Inferior parietal cortex (tissue), 1 donor: ENCODE measurements at regions not wholly inside any gene's neighbourhood (a gene's known extent, or its start where the extent isn't known, plus 50 kb on each side); places are given as distances from the start of the nearest gene placed in this dataset.

ENCODE experiments used
- DNase-seq: peaks from one replicate; pipeline ENCODE4 v3.0.0-alpha.2; 2016; ENCODE audit errors: extremely low spot score

DNA sequence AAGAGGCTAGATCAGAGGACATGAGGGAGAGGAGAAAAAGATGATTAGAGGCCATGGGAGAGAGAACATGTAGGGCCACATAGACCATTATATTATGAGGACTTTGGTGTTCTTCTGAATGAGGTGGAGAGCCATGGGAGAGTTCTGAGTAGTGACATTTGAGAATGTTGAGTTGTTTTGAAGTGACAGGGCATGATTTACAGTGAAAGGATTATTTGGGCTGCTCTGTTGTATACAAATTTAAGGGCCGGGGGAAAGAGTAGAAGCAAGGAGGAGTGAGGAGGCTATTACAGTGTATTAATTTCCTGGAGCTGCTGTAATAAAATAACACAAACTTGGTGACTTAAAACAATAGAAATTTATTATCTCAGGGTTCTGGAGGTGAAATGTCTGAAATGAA, 102.5 kb upstream of the RGS4 start:
- no peak for DNase-seq

DNA sequence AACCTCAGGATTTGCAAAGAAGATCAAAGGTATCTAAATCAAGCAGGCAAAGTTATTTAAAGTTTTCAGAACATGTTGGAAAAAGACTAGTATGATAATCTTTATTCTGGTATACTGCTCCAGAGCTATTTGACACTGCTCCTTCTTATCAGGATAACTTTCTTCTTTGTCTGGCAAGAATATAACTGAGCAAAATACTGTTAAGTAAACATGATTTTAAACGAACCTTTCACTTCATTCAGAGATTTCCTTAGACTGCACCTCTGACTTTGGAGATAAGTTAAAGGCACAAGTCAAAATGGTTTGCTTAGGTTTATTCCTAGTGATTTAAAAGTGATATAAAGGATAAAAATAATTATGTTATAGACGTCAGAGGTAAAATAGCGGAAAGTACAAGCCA, 103.9 kb upstream of the CCDC190 start:
- DNase-seq = no peak

DNA sequence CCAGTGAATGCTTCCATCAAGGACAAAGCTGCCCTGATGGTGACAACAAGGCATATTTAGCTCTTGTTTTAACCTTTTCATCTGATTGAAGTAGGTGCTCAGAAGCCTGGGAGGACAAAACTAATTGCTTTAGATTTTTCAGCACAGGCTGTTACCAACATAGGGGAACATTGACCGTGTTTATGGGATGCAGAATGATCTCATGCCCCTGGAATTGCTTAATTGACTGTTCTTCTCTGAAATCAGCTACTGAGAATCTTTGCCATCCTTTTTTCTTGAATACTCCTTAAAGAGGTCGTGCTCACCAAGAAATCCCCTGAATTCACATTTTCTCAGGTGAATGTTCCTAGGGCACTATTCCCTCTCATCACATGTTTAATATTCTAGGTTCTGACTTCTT, 95.9 kb upstream of the CCDC190 start:
- no peak for DNase-seq

DNA sequence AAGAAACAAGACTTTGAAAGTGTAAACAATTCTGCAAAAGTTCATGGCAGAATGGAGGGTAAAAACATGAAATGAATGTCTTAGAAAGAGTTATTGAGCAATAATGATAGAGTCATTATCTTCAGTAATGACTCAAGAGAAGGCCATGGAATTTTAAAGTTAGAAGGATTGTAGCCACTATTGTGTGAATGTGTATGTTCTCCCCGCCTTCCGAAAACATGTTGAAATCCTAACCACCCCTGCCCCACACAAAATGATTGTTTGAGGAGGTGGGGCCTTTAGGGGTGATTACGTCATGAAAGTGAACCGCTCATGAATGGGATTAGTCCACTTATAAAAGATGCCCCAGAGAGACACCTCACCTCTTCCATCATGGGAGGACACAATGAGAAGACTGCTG, 93.8 kb upstream of the CCDC190 start:
- DNase-seq = no peak

DNA sequence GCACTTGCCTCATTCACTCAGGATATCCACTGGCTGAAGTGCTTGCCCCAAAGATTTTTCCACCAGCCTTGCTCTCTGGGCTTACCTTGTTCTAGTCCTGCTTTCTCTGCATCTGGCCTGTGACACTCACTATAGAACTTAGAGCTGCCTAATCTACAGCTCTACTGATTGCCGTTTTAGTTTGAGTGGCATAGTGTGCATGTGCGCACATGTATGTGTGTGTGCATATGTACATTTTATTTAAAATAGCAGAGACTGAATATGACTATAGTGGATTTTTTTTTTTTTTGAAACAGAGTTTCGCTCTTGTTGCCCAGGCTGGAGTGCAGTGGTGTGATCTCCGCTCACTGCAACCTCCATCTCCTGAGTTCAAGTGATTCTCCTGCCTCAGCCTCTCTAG, 92.0 kb upstream of the CCDC190 start:
- no peak for DNase-seq

DNA sequence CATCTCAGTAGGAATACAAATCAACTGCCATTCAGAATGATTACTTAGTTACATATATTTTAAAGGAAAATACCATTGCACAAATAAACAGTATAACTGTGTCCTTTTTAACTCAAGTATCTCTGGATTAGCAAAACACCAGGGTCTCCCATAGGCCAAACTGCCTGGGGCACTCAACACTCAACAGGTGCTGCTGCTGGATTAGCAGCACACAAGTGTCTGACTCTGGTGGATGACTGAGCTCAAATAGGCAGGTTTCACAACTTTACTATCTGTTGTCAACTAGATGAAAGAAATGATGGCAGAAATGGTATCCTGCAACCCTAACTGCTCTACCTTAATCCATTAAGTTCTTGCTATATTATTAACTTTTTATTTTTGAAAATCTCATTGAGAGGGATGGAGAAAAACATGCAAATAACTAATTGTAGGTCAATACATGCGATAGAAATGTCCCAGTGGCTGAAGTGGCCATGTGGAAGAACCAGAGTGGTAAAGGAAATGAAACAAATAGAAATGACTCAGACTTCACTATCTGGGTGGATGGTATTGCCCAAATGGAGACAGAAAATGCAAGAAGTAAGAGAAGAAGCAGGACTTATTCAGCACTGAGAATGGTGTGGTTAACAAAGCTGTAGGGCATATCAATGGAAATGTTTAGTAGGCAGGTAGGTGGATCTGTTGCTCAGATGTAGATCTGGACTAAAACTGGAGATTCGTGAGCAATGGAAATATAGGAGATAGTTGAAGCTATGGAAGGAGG, 90.8 kb upstream of the CCDC190 start:
- no peak for DNase-seq

DNA sequence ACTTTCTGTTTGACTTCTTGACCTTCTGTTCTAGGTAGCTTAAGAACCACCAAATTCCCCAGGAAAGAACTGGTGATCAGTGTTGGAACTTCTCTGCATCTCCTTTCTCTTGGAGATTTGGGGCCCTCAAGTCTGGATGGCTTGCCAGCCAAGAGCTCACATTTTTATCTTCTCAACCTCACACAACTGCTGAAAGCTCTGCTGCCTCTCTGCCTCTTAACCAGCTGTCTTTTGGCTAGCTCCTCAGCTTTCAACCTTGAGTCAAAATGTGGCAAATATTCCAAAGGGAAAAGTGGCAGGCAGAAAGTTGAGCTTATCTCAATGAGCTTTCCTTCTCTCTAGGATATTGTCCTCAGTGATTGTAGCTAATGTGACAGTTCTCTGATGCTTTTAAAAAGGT, 89.2 kb upstream of the CCDC190 start:
- peak; percentile 15 for DNase-seq

DNA sequence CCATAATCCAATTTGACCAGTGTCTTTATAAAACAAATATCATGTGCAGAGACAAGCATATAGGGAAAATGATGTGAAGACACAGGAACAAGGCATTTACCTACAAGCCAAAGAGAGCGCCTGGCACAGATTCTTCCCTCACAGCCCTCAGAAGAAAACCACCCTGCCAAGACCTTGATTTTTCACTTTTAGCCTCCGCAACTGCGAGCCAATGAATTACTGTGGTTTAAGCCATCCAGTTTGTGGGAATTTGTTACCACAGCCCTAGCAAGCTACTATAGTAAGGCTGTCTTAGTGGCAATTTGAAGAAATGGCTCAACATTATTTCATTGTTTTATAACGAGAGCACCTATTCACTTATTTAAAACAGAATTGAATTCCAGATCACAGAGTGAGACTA, 85.7 kb upstream of the CCDC190 start:
- no peak for DNase-seq

DNA sequence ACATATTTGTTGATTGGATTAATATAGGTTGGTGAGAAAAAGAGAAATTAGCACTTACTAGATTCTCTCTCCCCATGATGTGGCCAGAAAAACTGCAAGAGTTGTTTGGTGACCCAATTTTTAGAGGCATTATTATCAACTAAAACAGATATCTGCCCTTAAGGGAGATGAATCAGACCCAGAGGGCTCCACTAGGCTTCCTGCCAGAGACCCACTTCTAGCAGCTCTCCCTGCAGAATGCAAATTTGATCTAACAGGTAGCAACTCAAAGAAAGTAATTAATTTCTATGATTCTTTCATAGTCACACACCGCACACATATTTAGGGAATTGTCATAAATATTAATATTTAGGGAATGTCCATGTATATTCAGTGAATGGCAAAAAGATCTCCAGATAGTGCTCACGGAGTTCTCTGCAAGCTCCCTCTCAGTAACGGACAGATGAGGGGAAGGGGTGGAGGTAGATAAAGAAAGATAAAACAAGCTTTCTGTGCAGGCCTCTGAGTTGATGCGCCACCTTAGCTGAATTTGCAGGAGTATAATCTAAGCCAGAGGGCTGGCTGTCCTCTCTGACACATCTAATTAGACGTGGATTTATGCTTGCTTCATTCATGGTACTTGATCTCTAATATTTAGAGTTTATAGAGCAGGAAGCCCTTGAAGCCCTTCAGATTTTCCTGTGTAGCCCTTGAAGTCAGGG, 84.1 kb upstream of the CCDC190 start:
- no peak for DNase-seq

DNA sequence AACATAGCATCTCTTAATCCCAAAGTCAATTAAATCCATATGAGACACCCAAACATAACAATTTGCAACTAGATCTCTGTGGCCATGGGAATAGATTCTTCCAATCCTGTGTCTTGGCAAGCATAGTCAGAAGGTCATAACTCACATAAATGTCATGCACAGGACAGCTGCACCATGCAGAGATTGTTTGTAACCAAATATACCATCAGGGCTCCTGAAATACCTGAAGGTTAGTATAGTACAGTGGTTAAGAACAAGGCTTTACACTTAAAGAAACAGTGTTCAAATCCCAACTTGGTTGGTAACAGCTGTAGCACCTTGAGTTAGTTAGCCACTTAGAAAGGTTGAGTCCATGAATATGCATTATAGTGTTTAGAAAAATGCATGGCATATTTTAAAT, 82.6 kb upstream of the CCDC190 start:
- DNase-seq = no peak

DNA sequence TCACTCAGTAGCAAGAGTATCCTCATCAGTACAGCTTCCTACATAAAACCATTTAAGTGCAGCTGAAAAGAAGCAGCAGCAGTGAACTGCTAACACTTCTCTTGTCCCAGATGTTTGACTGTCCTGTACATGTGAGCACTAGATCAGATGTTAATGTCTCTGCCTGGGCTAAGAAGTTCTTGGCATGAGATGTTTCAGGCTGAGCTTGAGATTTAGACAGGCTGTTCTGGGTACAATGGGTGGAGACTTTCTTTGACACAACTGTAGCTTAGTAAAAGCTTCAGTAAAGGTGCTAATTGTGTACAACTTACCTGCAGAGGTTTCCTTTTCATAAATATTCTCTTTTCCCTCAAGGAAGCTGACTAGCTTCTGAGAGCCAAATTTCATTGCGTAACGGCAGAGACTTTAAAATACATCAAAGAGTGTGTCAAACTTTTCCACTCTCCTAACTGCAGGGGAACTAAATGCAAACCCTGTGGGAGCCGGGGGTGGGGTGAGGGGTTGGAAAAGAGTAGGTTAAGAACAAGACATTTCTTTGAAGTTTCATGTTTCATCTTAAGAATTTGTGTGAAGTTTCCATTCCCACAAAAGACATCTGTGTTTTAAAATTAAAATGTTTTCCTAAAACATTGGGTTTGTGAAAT, 82.1 kb upstream of the CCDC190 start:
- peak; percentile 39 for DNase-seq

DNA sequence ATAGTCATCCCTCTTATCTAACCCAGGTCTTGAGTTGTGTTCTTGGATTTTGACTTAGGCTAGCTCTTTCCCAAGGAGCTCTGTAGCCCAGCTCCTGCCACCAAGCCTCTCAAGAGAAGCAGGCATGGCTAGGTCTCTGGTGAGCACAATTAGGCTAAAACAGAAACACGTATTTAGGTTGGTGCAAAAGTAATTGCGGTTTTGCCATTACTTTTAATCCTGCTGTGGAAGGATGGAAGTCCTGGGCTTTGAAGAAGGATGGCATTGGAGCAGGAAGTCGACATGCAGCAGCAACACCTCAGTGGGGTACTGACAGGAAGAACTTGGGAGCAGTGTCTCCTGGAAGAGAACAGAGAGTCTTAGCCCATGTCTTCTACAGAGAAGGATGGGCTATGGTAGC, 80.0 kb upstream of the CCDC190 start:
- DNase-seq = no peak

DNA sequence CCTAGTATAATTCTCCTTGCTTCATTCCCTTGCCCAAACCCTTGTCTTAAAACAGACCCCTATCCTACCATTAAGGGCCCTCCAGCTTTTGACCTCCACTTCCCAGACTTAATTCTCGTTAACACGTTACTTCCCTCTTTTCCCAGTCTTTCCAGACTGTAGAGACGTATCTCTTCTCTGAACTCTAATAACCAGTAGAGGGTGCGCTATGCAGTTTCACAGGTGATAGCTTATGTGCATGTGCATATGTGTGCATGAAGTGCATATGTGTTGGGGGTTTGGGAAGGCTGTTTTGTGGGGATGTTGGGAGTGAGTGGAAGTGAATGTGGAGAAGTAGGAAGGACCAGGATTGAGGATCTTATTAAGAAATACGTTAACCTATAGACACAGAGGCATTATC, 78.1 kb upstream of the CCDC190 start:
- DNase-seq = no peak

DNA sequence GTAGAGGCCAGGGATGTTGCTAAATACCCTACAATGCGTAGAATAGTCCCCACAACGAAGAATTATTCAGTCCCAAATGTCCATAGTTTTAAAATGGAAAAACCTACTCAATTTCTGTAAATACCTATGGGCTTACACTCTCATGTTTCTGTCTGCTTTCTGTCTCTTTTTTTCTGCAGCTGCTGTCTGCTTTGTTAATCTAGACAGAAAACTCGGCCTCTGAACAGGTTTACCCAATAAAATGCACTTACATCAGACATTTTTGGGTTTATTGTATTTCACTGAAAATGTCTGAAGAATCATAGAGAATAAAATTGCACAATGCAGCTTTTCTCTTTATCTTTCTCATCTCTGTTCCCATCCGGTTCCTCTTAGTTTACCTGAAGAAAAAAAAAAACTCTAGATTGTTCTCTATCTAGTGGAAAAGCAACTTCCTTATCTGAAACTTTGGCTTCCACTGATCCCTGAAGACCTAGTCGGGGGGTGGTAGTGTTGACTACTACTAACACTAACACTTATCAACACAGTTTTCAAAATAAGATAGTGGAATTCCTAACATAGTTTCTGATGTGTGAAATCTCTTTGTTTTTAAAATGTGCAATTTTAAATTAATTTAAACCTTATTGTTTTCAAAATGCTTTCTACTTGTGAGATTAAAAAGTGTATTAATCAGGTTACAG, 76.9 kb upstream of the CCDC190 start:
- DNase-seq = no peak

DNA sequence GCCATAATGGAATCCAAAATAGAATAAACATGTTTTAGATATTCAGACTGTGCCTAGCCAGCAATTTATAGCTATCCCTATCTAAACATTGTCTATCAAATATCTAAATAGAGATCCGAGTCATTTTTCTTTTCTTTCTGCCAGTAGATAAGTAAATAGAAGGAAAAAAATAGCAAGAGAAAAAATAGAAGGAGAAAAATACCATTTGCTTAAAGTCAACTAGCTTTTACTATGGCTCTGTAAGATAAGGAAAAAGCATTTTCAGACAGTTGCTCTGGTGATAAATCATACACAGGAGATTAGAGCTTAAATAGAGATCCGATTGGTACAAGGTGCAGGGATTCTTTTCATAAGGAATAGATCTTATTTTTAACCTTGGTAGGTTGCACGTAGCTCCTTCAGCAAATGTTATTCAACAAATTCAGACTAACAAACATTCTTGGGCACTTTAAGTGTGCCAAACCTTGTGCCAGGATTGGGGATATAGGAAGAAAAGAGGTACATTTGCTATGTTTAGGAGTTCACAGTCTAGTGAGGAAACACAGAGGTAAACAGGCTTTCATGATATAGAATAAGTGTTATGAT, 70.1 kb upstream of the CCDC190 start:
- DNase-seq = peak; percentile 25

DNA sequence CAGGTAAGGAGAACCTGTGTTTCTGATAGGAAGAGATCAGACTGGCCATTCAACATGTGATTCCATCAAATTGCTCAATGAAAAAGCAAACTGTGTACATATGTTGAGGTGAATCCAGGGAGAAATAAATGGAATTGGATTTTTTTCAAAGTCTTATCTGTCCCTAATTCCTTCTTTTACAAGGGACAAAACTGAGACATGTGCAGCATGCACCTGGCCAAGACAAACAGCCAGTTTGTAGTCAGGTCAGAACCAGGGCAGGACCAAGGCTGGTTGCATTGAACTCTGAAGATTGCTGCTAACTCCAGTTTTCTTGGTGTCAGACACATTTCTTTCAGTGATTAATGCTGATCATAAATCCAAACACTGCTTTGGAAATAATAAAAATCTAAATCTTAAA, 69.6 kb upstream of the CCDC190 start:
- no peak for DNase-seq

DNA sequence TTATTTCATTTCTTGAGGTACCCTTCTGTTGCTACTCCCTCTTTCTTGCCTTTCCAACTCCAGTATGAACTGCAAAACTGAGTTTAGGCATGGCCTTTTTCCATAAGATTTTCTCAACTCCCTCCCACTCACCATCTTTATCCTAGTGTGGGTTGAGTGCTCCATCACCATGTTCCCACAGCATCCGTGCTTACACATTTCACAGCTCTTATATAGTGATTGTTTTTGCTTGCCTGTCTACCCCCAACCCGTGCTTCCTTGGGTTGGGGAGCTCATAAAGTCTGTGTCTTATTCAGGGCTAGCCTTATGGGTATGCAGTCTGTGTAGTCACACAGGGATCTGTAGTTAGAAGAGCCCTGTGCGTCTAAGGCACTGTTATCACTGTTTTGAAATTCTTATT, 68.2 kb upstream of the CCDC190 start:
- DNase-seq = peak; percentile 55

DNA sequence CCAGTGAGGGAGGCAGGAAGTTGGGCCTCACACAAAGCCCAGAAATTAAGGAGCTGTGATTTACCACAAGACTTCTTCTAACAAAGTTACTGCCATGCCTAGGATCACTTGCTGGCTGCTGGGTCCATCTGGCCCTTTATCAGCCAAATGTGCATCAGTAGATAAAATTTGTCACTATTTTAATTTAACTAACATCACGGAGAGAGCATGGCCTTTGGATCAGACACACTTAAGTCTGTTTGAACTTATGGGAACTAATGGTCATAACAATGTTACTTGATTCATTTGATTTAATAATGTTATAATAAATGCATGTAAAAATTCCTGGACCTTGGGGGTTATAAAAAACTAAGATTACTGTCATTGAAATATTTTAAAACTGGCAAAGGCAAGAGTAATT, 67.2 kb upstream of the CCDC190 start:
- DNase-seq = no peak

DNA sequence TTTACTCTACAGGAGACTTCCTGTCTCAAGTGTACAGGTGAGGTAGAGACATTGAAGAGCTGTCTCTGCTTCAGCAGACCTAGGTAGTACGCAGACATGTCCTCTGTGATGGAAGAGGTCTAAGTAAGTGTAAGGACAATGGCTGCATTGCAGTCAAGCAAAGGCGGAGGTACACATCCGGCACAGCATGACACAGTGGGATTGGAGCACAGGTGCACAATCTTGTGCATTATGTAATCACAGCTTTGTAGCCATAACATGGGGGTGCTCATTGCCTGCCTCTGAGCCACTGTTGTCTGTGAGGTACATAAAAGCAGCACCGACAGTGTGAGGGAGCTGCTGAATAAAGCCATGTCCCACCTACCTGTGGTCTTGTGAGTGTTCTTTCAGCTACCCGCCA, 66.4 kb upstream of the CCDC190 start:
- no peak for DNase-seq

DNA sequence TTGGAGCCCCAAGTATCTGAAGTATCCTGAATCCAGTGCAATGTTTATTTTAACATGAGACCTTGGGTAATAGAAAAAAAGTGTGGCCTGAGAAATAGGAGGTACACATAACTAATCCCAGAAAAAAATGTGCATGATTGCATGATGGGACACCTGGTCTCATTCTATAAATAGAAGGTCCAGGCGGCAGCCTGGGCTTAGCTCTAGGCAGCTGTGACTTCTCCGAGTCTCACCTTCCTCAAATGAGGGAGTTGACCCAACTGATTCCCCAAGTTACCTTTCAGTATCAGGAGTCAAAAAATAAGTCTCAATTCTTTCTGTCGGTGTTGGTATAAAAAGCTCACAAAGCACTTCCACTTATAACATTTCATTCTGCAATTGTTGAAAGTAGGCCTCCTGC, 65.9 kb upstream of the CCDC190 start:
- no peak for DNase-seq

DNA sequence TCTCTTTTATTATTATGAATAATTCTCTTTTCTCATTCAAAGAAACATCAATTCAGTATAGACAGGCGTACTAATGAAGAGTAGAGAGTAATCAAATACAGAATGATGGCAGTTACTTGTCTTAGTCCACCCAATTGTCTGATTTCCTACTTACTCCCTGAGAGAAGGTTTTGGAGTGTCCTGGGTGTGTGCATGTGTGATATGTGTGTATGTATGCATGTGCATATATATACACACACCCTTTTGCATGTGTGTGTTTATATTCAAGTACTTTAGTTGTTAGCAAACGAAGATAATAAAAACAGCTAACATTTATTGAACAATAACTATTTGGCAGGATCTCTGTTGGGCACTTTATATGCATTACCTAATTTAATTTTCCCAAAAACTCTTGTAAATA, 63.2 kb upstream of the CCDC190 start:
- DNase-seq = no peak

DNA sequence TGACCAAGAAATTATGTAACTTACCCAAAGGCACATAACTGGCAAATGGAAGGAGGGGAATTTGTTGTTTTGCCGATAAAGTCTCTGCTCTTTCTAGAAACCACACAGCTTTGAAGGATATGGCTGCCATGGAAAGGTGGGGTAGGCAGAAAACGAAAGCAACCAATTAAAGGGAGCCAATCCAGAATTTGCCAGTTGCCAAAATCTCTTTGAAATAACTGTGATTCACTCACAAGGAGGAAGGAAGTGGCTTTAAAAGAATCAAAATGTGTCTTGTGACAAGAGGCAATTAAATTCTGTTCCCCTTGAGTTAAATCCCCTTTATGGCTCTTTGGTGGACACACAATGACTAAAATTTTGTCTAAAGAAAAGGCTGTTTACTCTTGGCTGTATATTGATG, 61.2 kb upstream of the CCDC190 start:
- DNase-seq = no peak
